ENCODE measurements at regions not wholly inside any gene's neighbourhood (a gene's known extent, or its start where the extent isn't known, plus 50 kb on each side); places are given as distances from the start of the nearest gene placed in this dataset.
"Not testable (repeated sequence)": the region's sequence is repeated elsewhere in the genome, so short reads cannot be mapped to it uniquely, and the experiment has no call there.

DNA sequence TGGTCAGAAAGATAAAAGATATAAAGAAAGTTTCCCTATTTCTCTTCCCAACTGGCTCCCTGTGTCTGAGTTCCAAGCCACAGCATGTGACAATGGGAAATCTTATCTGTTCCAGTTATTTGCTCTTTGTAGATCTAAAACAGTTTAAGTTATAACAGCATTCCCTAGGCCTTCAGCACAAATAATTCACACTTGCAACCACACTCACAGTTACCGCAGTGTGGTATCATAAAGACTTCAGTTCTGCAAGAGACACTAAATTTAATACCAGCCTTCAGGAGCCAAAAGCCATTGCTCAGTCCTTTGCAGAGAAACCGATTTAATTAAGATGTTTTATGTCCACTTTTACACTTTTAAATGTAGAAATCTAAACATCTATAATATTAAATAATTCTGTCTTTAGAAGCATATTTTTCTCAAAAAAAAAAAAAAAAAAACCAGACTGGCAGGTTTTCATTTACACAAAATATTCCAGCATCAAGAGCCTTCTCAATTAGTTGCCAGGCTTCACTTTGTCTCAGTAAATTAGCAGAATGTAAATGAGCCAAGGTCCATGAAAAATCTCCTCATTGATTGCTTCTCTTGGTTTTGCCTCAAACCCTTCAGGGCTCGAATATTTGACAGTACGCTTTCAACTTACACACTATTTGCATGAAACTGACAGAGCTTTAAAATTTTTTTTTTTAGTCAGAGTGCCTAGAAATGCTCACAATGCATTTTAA, 300.0 kb upstream of the DDI1 start:
- DNase-seq: no peak

DNA sequence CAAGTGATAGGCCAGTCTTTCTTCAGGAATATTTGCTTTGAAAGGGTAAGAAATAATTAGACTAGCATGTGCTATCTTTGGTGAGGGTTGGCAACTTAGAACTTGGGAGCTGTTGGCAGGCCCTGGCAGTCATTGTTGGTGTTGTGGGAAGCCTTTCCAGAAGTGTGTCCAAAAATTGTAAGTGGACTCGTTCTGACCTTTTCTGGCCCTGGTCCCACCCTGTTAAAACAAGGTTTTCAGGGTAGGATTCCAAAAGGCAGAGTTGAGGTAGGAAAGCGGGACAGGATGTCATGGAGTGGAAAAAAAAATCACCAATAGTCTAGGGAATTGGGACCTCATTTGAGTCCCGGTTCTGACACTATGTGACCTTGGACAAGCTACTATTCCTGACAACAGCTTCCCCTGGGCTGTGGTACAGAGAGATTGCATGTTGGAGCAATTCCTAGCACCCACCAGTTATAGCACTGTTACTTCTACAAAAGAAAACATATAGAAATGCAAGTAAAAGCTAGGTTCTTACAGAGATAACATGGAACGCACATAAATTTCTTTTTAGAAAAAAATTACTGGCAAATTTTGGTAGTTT, 299.3 kb upstream of the DDI1 start:
- no peak for DNase-seq

DNA sequence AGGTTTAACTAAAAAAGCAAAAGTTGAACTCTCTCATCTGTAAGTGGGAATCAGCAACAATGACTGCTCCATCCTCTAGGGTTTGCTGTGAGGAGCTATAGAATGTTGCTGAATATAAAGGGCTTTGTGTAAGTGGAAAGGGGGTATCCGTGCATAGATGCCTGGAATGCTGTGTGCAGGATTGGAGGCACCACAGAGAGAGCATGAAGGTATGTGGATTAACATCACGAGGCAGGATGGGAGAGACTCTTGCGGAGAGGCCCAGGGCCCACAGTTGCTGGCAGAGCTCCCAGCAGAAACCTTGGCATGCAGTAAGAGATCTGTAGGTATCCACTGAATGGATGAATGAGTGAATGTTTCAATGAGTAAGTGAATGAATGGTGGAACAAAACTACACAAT, 298.7 kb upstream of the DDI1 start:
- DNase-seq: no peak

DNA sequence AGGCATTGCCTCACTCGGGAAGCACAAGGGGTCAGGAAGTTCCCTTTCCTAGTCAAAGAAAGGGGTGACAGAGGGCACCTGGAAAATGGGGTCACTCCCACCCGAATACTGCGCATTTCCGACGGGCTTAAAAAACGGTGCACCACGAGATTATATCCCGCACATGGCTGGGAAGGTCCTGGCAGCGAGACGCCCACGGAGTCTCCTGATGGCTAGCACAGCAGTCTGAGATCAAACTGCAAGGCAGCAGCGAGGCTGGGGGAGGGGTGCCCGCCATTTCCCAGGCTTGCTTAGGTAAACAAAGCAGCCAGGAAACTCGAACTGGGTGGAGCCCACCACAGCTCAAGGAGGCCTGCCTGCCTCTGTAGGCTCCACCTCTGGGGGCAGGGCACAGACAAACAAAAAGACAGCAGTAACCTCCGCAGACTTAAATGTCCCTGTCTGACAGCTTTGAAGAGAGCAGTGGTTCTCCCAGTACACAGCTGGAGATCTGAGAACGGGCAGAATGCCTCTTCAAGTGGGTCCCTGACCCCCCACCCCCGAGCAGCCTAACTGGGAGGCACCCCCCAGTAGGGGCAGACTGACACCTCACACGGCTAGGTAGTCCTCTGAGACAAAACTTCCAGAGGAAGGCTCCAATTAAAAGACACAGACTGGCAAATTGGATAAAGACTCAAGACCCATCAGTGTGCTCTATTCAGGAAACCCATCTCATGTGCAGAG, 297.2 kb upstream of the DDI1 start:
- DNase-seq: not testable (repeated sequence)

DNA sequence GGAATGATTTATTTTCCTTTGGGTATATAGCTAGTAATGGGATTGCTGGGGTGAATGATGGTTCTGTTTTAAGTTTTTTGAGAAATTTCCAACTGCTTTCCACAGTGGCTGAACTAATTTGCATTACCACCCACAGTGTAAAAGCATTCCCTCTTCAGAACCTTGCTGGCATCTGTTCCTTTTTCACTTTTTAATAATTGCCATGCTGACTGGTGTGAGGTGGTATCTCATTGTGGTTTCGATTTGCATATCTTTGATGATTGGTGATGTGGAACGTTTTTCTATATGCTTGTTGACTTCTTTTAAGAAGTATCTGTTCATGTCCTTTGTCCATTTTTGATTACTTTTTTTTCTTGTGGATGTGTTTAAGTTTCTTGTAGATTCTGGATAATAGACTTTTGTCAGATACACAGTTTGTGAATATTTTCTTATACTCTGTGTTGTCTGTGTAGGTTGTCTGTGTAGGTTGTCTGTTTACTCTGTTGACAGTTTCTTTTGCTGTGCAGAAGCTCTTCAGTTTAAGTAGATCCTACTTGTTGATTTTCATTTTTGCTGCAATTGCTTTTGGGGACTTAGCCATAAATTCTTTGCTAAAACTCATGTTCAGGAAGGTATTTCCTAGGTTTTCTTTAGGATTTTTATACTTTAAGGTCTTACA, 291.8 kb upstream of the DDI1 start:
- no peak for DNase-seq

DNA sequence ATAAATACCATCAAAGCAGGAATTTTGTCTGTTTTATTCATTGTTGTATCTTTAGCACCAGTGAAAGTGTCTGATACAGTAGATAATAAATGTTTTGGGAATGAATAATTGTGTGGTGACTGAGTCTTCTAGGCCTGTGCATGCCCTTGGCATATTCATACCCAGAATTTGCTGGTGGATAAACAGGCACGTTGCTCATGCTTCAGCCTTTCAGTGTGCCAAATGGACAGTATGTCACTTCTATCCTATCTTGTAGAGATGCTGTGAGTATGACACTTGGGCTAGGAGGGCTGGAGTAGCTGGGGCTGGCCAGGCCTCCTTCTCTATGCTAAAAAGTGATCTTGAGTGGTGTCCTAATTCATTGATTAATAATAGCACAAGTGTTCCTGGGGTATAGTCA, 287.3 kb upstream of the DDI1 start:
- no peak for DNase-seq

DNA sequence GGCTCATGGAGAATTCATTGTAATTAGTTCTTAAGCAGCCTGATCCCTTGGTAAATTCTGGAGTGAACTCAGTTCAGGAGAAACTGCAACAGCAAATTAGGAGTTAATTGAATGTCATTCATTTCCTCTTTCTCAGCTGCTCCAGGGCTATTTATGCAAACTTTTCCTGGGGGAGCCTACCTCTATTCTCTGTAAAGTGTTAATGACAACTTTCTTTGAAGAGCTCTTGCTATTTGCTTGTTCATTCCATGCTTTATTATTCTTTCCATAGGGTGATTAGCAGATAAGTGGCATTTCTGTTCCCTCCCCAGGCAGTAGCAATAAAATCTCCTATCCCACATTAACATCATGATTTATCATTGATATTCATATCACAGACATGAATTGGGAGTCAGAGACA, 267.6 kb upstream of the DDI1 start:
- no peak for DNase-seq

DNA sequence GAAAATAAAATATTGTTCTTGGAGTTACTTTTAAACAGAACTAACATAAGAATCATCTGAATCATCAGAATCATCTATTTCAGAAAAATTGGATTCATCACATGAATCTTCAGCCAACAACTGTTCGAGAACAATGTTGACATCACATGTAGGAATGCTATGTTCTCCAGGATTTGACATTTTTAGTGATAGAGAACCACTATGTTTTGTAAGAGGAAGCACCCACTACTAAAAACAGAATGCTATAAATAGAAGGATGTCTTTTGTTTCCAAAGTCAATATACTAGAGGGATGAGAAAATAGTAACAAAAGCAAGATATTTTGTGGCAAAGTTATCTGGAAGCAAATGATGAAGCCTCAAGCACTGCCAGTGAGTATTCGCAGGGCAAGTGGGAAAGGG, 263.4 kb upstream of the DDI1 start:
- no peak for DNase-seq

DNA sequence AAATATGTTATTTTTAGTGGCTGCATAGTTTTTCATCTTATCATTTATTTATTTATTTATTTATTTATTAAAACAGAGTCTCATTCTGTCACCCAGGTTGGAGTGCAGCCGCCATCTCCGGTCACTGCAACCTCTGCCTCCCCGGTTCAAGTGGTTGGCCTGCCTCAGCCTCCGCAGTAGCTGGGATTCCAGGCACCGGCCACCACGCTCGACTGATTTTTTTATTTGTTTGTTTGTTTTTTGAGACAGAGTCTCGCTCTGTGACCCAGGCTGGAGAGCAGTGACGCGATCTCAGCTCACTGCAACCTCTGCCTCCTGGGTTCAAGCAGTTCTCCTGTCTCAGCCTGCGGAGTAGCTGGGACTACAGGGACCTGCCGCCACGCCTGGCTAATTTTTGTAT, 262.9 kb upstream of the DDI1 start:
- no peak for DNase-seq

DNA sequence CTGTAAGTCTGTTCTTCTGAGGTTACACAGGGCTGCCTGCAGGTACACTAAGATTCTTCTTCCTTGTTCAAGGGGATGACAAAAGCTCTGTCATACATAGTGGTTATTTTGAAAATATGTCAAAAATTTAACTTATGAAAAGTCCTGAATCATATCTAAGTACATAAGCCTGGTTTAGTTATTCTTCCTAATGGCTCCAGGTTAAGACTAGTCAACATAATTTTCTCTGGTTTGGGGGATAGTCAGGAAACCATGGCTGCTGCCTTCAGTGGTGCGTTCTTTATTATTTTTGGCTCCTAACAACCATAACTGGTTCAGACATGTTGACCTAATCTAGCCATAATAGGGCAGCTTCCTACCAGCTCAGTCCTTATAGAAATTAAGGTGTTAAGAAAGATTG, 257.4 kb upstream of the DDI1 start:
- DNase-seq: no peak

DNA sequence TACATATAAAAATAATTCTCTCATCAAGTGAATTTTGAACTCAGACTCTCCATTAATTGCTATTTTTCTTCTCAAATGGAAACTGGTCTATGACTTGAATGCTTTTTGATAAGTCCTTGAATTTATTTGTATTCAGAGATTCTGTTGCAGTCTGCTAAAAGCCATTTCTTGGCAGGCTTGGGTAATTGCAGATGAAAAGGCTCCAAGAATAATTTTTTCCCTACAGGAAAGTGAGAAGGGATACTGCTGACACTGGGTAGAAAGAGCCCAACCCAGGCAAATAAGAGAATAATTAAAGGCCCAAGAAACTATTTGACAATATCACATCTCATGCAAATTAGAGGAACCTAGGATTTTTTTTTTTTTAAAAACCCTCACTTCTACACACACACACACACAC, 246.5 kb upstream of the DDI1 start:
- DNase-seq: no peak

DNA sequence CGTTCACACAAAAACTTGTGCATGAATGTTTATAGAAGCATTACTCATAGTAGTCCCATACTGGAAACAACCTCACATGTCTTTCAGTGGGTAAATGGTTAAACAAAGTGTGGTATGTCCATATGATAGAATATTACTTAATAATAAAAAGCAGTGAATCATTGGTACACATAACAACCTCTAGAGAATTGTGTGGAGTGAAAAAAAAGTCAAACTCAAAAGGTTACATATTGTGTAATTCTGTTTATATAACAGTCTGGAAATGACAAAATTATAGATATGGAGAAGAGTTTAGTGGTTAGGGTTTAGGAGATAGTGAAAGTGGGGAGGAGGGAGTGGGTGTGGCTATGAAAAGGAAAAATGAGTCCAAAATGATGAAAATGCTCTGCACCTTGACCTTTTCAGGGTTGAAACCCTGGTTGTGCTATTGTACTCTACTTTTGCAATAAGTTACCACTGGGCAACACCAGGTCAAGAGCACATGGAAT, 243.4 kb upstream of the DDI1 start:
- no peak for DNase-seq

DNA sequence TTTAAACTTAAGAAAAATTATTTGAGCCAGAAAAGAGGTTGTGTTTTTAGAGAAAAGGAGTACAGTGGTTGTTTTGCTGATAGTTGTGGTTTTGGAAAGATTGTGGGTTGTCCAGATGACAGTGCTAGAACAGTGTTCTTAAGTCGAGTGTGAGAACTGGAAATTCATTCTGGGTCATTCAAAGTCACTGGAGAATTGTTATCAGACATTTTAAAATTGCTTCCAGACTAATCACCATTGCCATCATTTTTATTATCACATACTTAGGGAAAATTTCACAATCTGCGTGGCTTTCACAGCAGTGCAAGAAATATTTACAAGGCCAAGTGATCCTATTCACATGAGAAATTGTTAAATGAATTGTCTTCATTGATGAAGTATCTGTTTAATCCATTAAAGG, 242.2 kb upstream of the DDI1 start:
- DNase-seq: no peak

DNA sequence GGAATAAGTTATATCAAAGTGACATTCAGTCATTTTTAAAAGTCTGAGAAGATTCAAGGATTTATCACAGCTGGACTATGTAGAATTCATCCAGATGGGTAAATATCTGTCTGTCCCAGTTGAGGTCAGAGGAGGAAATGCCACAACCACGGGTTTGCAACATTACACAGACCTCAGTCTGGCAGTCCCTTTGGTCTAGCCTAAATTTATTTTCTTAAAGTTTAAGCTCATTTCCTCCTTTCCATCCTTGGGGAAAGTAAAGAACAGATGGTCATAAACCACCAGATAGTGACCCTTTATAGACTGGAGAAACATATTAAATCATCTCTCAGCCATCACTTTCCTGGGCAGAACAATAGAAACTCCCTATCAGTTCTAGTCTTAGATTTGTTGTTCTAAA, 238.4 kb upstream of the DDI1 start:
- DNase-seq: no peak

DNA sequence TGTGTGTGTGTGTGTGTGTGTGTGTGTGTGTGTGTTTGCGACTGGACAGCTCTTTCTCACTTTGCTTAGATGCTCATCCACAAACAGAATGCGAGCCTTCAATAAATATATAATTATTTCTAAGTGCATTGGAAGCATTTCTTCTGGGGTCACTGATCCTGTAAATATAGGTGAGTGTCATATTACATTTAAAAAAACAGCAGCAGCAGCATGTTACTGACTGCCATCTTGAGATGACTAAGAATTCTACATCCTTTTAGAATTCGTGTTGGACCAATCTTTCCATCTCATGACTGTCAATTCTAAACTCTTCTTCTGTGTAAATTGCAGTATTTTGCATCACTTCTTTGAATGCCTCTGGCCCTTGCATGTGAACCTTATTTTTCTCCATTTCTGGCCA, 238.0 kb upstream of the DDI1 start:
- no peak for DNase-seq

DNA sequence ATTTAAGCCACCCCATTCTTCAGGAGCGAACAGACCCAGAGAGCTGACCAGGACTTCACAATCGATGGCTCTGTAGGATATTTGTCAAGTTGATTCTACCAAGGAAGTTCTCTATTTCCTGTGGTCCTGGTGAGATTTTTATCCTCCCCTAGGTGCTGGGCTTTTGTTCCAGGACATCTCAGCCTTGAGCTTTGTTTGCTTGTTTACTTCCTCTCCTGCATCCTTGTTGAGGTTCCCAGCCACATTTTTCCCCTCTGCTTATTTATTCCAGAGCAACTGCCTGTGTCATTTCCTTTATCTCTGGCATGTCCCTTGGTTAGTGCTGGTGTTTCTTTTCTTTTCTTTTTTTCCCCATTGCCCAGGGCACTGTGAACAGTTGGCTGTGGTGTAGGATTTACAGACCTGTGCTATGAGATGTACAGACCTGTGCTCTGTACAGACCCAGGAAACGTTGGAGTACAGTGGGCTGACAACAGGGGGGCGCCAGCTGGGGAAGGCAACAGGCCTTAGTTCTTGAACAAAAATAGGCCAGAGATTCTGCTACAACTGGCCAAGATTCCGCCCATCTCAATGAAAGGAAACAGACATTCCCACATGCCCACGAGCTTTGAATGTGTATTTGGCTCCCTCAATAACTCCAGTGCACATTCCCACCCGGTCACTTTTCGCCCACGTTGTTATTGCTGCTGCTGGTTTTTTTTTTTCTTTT, 235.9 kb upstream of the DDI1 start:
- DNase-seq: no peak

DNA sequence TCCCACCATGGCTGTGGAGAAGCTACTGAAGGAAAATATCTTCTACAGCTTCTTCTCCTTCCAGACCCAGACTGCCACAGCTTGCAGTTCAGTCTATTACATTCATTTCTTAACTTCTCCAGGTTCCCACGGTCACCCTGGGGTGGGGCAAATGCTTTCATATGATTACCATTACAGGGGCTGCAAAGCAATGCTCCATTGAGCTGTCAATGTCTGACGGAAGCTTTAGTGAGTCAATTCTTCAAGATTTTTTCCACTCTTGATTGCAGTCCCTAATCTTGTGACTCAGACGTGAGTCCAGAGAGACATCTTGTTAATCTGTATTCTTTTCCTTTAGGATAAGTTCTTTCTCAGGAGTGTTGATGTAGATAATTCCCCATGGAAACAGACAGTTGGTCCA, 233.4 kb upstream of the DDI1 start:
- no peak for DNase-seq

DNA sequence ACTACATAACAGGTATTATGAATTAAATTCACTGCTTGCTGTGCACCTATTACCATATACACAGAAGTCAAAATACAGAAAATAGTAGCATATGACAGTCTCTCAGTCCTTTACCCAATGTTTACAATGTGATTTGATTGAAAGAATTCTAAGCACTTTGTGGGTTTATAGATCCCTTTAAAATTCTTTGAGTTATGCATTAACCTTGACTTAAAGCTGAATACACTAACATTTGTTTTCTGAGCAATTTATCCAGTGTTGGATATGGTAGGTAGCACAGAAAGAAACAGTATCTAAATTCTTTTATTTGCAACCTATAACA, 230.8 kb upstream of the DDI1 start:
- no peak for DNase-seq

DNA sequence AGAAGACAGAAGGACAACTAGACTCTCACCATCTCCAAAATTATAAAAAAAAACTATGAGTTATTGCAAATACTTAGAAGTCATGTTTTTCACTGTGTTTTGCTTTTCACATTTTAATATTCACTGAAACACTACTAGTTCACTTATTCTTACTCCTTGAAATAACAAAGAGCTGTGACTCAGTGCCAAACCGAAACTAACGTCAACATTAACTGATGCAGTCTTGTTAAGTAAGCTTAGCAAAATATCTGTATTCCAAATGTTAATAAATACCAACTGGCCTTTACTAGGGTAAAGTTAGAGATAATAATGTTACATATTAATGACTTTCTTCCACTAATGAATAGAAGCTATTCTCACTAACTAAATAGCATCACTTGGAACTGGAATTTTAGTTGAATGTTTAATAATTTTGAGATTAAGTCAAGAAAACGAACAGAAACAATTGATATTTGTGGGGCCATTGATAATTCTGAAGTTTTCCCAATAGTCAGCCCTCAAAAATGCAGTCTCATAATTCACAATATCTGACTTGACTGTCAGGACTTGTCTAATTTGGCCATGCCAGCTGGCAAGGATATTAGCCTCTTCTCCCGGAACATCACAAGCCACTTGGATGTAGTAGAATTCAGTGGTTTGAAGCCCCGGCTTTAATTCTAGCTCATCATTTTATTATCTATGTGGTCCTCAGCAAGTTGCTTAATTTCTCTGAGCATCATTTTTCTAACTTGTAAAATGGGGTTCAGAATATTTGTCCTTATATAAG, 230.1 kb upstream of the DDI1 start:
- DNase-seq: no peak

DNA sequence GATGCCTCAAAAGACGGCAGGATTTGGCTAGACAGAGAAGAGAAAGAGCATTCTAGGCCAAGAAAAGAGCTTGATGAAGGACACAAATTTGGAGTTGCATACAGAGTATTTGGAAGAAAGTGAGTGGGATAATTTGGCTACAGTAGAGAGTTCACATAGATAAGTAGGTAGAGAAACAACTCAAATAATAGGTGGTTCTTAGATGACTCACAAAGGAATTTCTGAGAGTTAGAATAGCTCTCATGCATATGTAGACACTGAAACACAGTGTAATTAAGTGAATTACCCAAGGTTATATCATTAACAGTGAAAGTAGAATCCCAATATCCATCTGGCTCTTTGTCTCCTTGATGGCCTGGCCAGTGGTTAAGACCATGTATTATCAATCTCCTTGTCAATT, 228.6 kb upstream of the DDI1 start:
- no peak for DNase-seq

DNA sequence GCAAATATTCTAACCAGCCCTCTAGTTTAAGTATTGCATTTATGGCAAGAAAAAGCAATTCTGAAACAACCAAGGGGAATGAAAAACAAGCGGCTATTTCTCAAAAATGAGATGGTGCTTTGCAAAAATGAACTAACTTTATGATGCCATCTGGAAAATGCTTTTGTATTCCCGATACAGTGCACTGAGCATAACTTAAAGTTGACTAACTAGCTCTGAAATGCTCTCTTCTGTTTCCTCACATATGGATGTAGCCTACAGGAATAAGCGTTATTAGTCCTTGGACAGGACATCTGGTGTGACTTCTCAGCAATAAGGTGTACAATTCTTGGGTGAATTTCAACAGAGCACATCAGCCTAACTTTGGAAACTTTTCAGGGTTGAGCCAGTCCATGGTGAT, 228.2 kb upstream of the DDI1 start:
- no peak for DNase-seq

DNA sequence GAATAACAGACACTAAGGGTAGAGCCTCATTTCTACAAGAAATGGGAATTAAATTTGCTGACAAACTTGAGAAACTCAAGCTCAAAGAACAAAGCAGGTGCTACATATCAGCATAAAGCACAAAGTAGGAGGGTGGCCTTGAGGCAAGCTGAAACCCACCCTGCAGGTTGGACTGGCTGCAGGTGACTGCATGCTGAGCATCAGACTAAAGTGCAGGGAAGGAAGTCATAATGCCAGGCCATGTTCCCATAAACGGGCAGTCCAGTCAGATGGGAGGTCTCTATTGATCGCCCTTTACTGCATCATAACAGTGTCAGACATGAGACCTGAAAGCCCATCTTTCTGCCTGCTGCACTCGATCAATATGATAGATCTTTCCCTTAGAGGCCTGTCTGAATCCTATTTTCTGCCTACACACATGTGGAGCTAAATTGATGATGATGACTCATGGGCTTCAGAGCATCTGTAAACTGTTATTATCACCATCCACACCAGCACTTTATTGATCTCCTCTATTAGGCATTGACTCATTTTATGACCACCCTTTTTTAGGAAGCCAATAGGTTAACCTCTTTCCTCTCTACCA, 224.5 kb upstream of the DDI1 start:
- no peak for DNase-seq

All from NCI-H748 treated with DMSO at 0.1 percent for 48 hours (cell line).